ENCODE measurements at regions not wholly inside any gene's neighbourhood (a gene's known extent, or its start where the extent isn't known, plus 50 kb on each side); places are given as distances from the start of the nearest gene placed in this dataset.
"Not testable (repeated sequence)": the region's sequence is repeated elsewhere in the genome, so short reads cannot be mapped to it uniquely, and the experiment has no call there.

DNA sequence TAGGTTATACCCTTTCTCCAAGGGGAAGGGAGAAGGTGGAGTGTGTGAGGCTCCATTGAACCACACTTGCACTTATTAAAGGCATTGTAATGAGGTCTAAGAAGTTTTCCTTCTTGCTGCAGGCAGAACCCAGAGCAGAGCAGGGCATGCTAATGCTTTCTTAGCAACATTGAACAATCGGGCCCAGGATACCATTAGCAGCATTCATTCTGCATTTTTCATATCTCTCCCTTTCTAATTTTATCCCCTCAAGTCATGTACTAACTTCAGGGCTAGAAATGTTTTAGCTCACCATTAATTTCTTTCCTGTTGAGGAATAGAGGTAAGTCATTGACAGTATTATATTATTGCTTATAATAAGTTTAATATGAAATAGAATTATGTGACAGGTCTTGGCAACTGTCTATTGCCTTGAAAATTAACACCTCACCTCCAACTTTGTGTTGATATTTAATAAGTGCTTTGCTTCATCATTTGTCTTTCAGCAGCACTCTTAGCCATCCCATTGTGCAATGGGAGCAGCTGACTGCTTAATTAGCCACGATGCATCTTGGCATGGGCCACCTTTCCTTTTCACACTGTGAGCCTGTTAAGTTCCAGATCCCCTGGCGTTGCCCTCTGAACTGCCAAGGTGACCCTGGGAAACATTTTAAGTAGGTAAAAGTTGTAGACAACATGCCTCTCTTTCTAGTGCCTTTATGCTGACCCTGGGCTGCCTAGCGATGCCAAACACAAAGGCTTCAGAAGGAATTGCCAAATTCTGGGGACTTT is 300.8 kb upstream of the MEX3C start:
- DNase-seq (ENCODE audit: low read depth in 1 of 2, low spot score in 1 of 2) = peak in 1 of 2 donors; percentile 1
- no peaks in the 10 kb centered on the region for H3K9me3 ChIP-seq (ENCODE audit: low read depth)
- no peaks in the 10 kb centered on the region for H3K36me3 ChIP-seq
- no peak overlapping the region for H3K27ac ChIP-seq
- H3K4me1 ChIP-seq (ENCODE audit: low read depth) = no peaks in the 10 kb centered on the region
- TF ChIP-seq, protein P1, sequence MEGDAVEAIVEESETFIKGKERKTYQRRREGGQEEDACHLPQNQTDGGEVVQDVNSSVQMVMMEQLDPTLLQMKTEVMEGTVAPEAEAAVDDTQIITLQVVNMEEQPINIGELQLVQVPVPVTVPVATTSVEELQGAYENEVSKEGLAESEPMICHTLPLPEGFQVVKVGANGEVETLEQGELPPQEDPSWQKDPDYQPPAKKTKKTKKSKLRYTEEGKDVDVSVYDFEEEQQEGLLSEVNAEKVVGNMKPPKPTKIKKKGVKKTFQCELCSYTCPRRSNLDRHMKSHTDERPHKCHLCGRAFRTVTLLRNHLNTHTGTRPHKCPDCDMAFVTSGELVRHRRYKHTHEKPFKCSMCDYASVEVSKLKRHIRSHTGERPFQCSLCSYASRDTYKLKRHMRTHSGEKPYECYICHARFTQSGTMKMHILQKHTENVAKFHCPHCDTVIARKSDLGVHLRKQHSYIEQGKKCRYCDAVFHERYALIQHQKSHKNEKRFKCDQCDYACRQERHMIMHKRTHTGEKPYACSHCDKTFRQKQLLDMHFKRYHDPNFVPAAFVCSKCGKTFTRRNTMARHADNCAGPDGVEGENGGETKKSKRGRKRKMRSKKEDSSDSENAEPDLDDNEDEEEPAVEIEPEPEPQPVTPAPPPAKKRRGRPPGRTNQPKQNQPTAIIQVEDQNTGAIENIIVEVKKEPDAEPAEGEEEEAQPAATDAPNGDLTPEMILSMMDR (IDR thresholded peaks at IDR 0.05; ENCODE audit: low read depth, low read length) = no peak
- H3K4me3 ChIP-seq = no peak overlapping the region
- no peaks in the 10 kb centered on the region for H3K27me3 ChIP-seq

DNA sequence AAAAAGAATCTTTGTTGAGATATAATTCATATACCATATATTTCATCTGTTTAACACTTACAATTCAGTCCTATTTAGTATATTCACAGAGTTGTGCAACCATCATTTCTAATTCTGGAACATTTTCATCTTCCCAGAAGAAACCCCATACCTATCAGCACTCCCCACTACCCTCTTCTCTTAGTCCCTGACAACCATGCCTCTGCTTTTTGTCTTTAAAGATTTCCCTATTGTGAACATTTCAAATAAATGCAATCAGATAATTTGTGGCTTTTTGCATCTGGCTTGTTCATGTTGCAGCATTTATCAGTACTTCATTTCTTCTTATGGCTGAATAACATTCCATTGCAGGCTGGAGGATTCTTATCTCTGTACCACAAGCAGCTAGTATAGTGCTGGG is 305.9 kb upstream of the MEX3C start:
- DNase-seq (ENCODE audit: low read depth in 1 of 2, low spot score in 1 of 2) = peak in 1 of 2 donors; percentile 59
- H3K27ac ChIP-seq = no peak overlapping the region
- no peaks in the 10 kb centered on the region for H3K9me3 ChIP-seq (ENCODE audit: low read depth)
- H3K4me1 ChIP-seq (ENCODE audit: low read depth) = no peaks in the 10 kb centered on the region
- no peak overlapping the region for H3K4me3 ChIP-seq
- H3K36me3 ChIP-seq = no peaks in the 10 kb centered on the region
- TF ChIP-seq, protein P1 (IDR thresholded peaks at IDR 0.05; ENCODE audit: low read depth, low read length) = no peak
- H3K27me3 ChIP-seq = no peaks in the 10 kb centered on the region

DNA sequence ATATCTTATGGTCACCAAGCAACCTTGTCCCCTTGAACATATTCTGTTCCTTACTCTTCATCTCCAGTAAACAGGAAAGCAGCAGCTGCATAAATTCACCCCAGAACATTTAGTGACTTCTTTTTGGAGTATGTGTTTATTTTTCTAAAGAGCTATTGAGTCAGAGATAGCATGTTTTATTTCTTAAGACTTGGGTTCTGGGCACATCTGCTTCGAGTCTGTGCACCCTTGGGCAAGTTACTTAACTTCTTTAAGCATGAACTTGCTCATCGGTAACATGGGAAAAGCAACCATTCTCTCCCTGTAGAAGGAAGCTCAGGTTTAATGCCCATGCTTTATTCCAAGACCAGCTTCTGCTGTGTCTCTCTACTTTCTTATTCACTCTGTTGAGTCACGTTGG is 309.3 kb upstream of the MEX3C start:
- H3K27me3 ChIP-seq = no peaks in the 10 kb centered on the region
- H3K9me3 ChIP-seq (ENCODE audit: low read depth) = no peaks in the 10 kb centered on the region
- no peak overlapping the region for H3K27ac ChIP-seq
- H3K4me1 ChIP-seq (ENCODE audit: low read depth) = no peaks in the 10 kb centered on the region
- H3K4me3 ChIP-seq = no peak overlapping the region
- no peaks in the 10 kb centered on the region for H3K36me3 ChIP-seq
- DNase-seq (ENCODE audit: low read depth in 1 of 2, low spot score in 1 of 2) = no peak
- TF ChIP-seq, protein P1 (IDR thresholded peaks at IDR 0.05; ENCODE audit: low read depth, low read length) = no peak

DNA sequence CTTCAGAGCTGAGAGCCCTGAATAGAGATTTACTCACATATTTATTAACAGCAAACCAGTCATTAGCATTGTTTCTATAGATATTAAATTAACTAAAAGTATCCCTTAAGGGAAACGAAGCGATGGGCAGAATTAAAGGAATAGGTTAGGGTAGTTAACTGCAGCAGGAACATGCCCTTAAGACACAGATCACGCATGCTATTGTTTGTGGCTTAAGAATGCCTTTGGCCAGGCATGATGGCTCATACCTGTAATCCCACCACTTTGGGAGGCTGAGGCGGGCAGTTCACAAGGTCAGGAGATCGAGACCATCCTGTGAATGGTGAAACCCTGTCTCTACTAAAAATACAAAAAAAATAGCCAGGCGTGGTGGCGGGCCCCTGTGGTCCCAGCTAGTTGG is 310.9 kb upstream of the MEX3C start:
- DNase-seq (ENCODE audit: low read depth in 1 of 2, low spot score in 1 of 2); H3K4me1 ChIP-seq (ENCODE audit: low read depth); H3K27me3 ChIP-seq; H3K36me3 ChIP-seq; H3K27ac ChIP-seq; H3K9me3 ChIP-seq (ENCODE audit: low read depth); H3K4me3 ChIP-seq: not testable (repeated sequence)

DNA sequence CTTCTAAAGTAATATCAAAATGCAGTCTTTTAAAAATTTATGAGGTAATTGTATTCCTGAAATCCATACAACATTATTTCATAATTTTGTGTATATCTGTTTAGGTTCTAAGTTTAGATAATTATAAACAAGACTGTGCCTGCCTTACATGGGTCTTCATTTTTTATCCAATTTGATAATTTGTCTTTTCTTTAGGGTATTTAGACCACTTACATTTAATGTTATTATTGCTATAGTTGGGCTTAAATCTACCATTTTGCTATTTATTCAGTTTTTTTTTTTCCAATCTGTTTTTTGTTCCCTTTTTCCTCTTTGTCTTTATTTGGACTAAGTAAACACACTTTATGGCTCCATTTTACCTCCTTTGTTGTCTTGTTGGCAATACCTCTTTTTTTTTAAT is 312.5 kb upstream of the MEX3C start:
- Histone ChIP-seq H3K36me3 (no peaks in the 10 kb centered on the region), H3K27me3 (no peaks in the 10 kb centered on the region), H3K27ac (no peak overlapping the region), H3K4me1 (ENCODE audit: low read depth) (no peaks in the 10 kb centered on the region), H3K9me3 (ENCODE audit: low read depth) (no peaks in the 10 kb centered on the region), H3K4me3 (no peak overlapping the region)
- TF ChIP-seq, protein P1 (IDR thresholded peaks at IDR 0.05; ENCODE audit: low read depth, low read length) = no peak
- DNase-seq (ENCODE audit: low read depth in 1 of 2, low spot score in 1 of 2) = no peak

DNA sequence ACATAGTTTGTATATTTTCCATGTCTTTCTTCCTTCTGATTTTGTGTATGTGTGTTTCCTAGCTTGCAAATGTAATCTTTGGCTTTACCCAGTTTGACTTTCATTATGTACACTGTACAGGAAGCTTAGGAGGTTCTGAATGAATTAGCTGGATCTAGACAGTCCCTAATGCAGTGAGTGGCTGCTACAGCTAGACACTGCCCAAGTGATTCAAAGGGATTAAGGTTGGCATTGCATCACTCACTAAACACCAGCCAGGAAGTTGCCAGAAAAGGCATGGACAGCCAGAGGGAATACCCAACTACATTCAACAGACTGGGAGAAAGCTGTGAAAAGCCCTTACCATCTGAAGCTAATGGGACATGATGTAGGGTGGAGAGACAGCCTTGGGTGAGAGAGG is 316.0 kb upstream of the MEX3C start:
- H3K36me3 ChIP-seq = no peaks in the 10 kb centered on the region
- peak in 1 of 2 donors; percentile 28 for DNase-seq (ENCODE audit: low read depth in 1 of 2, low spot score in 1 of 2)
- TF ChIP-seq, protein P1 (IDR thresholded peaks at IDR 0.05; ENCODE audit: low read depth, low read length) = no peak
- no peak overlapping the region for H3K27ac ChIP-seq
- no peaks in the 10 kb centered on the region for H3K27me3 ChIP-seq
- H3K4me1 ChIP-seq (ENCODE audit: low read depth) = no peaks in the 10 kb centered on the region
- no peaks in the 10 kb centered on the region for H3K9me3 ChIP-seq (ENCODE audit: low read depth)
- H3K4me3 ChIP-seq = no peak overlapping the region
